HEK293 (cell line): ENCODE measurements at regions not wholly inside any gene's neighbourhood (a gene's known extent, or its start where the extent isn't known, plus 50 kb on each side); places are given as distances from the start of the nearest gene placed in this dataset.
A peak's percentile ranks its signal among the peaks of the same experiment; 100 is the strongest.

Experiments
- FEZF1 ChIP-seq: fragments of 450-650 bp; formaldehyde crosslinking; IDR thresholded peaks from 2 replicates; pipeline ENCODE4 v1.5.1; 2016; ENCODE audit warnings: missing biosample characterization, missing genetic modification characterization
- KLF17 ChIP-seq: fragments of 450-650 bp; formaldehyde crosslinking; IDR thresholded peaks from 2 replicates; pipeline ENCODE4 v1.5.1; 2016; ENCODE audit warnings: missing biosample characterization, missing genetic modification characterization
- MZF1 ChIP-seq: fragments of 450-650 bp; formaldehyde crosslinking; IDR thresholded peaks from 2 replicates; pipeline ENCODE4 v1.5.1; 2017; ENCODE audit warnings: missing biosample characterization, missing genetic modification characterization, borderline replicate concordance
- PRDM6 ChIP-seq: fragments of 450-650 bp; formaldehyde crosslinking; IDR thresholded peaks from 2 replicates; pipeline ENCODE4 v1.5.1; 2017; ENCODE audit warnings: missing biosample characterization, missing genetic modification characterization
- SP3 ChIP-seq: fragments of 450-650 bp; formaldehyde crosslinking; IDR thresholded peaks from 2 replicates; pipeline ENCODE4 v1.5.1; 2016; ENCODE audit warnings: missing biosample characterization, missing genetic modification characterization
- SP7 ChIP-seq: fragments of 450-650 bp; formaldehyde crosslinking; IDR thresholded peaks from 2 replicates; pipeline ENCODE4 v1.5.1; 2016; ENCODE audit warnings: missing biosample characterization, missing genetic modification characterization
- TCF7L2 ChIP-seq: IDR thresholded peaks from 2 replicates; pipeline ENCODE4 v1.6.1; 2011; ENCODE audit warnings: low read depth, mild to moderate bottlenecking, inconsistent platforms, low read length, moderate library complexity, borderline replicate concordance
- YY1 ChIP-seq: fragments of 450-650 bp; formaldehyde crosslinking; IDR thresholded peaks from 2 replicates; pipeline ENCODE4 v1.5.1; 2018; ENCODE audit warnings: missing biosample characterization, missing genetic modification characterization
- ZNF174 ChIP-seq: fragments of 450-650 bp; formaldehyde crosslinking; IDR thresholded peaks from 2 replicates; pipeline ENCODE4 v1.5.0; 2017; ENCODE audit warnings: missing biosample characterization, mild to moderate bottlenecking, missing genetic modification characterization
- ZNF24 ChIP-seq: fragments of 450-650 bp; formaldehyde crosslinking; IDR thresholded peaks from 2 replicates; pipeline ENCODE4 v1.5.1; 2016; ENCODE audit warnings: missing biosample characterization, missing genetic modification characterization
- ZNF280C ChIP-seq: fragments of 450-650 bp; formaldehyde crosslinking; IDR thresholded peaks from 2 replicates; pipeline ENCODE4 v1.5.1; 2016; ENCODE audit warnings: missing biosample characterization, missing genetic modification characterization
- ZNF433 ChIP-seq: fragments of 450-650 bp; formaldehyde crosslinking; IDR thresholded peaks from 2 replicates; pipeline ENCODE4 v1.5.1; 2016; ENCODE audit warnings: missing biosample characterization, missing genetic modification characterization, low read depth
- ZNF449 ChIP-seq: fragments of 450-650 bp; formaldehyde crosslinking; IDR thresholded peaks from 2 replicates; pipeline ENCODE4 v1.5.1; 2017; ENCODE audit warnings: missing biosample characterization, mild to moderate bottlenecking, missing genetic modification characterization, moderate library complexity
- ZNF501 ChIP-seq: fragments of 450-650 bp; formaldehyde crosslinking; IDR thresholded peaks from 2 replicates; pipeline ENCODE4 v1.5.1; 2016; ENCODE audit warnings: missing biosample characterization, missing genetic modification characterization
- ZNF600 ChIP-seq: fragments of 450-650 bp; formaldehyde crosslinking; IDR thresholded peaks from 2 replicates; pipeline ENCODE4 v1.5.1; 2016; ENCODE audit warnings: missing biosample characterization, missing genetic modification characterization
- ZNF621 ChIP-seq: fragments of 450-650 bp; formaldehyde crosslinking; IDR thresholded peaks from 2 replicates; pipeline ENCODE4 v1.5.1; 2017; ENCODE audit warnings: missing biosample characterization, missing genetic modification characterization
- ZNF629 ChIP-seq: fragments of 450-650 bp; formaldehyde crosslinking; IDR thresholded peaks from 2 replicates; pipeline ENCODE4 v1.5.1; 2017; ENCODE audit warnings: missing biosample characterization, missing genetic modification characterization
- ZNF664 ChIP-seq: fragments of 450-650 bp; formaldehyde crosslinking; IDR thresholded peaks from 2 replicates; pipeline ENCODE4 v1.5.1; 2016; ENCODE audit warnings: missing biosample characterization, missing genetic modification characterization
- ZNF692 ChIP-seq: fragments of 450-650 bp; formaldehyde crosslinking; IDR thresholded peaks from 2 replicates; pipeline ENCODE4 v1.5.1; 2016; ENCODE audit warnings: missing biosample characterization, missing genetic modification characterization
- ZNF777 ChIP-seq: fragments of 450-650 bp; formaldehyde crosslinking; IDR thresholded peaks from 2 replicates; pipeline ENCODE4 v1.5.1; 2017; ENCODE audit warnings: missing biosample characterization, missing genetic modification characterization, borderline replicate concordance
- ZNF785 ChIP-seq: fragments of 450-650 bp; formaldehyde crosslinking; IDR thresholded peaks from 2 replicates; pipeline ENCODE4 v1.5.1; 2016; ENCODE audit warnings: missing biosample characterization, missing genetic modification characterization
- ZNF830 ChIP-seq: fragments of 450-650 bp; IDR thresholded peaks from 2 replicates; pipeline ENCODE4 v1.5.0; 2018; ENCODE audit warnings: missing biosample characterization, missing genetic modification characterization, low read depth, mild to moderate bottlenecking, moderate library complexity
- ZNF837 ChIP-seq: fragments of 450-650 bp; formaldehyde crosslinking; IDR thresholded peaks from 2 replicates; pipeline ENCODE4 v1.5.1; 2016; ENCODE audit warnings: missing biosample characterization, missing genetic modification characterization
- TF ChIP-seq, protein P1 (sequence below): fragments of 450-650 bp; formaldehyde crosslinking; IDR thresholded peaks from 2 replicates; pipeline ENCODE4 v1.5.1; 2016; ENCODE audit warnings: missing biosample characterization, missing genetic modification characterization
- TF ChIP-seq, protein P2 (sequence below): fragments of 450-650 bp; formaldehyde crosslinking; IDR thresholded peaks from 2 replicates; pipeline ENCODE4 v1.5.1; 2016; ENCODE audit warnings: missing biosample characterization, missing genetic modification characterization
- TF ChIP-seq, protein P3 (sequence below): fragments of 450-650 bp; formaldehyde crosslinking; IDR thresholded peaks from 2 replicates; pipeline ENCODE4 v1.5.1; 2016; ENCODE audit warnings: missing biosample characterization, missing genetic modification characterization, low read depth

DNA sequence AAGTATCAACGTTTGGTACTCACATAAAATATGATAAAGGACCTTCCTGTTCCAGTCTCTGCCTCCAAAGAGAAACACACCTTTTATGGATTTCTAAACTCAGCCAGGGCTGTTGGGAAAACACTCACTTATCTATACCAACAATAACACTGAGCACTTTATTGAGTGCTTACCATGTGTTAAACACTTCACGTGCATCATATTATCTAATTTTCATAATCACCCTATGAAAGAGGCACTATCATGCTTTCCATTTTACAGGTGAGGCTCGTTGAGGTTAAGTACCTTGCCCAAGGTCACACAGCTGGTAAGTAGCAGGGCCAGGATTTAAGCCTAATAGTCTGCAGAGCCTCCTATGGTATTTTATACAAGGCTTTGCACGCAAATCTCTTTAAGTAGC lies 251.5 kb upstream of the SOX9 start (continued):
- TF ChIP-seq KLF17 (no peak), SP3 (tag by site-specific recombination) (no peak), MZF1 (tag by site-specific recombination) (no peak), ZNF24 (no peak), ZNF433 (tag by site-specific recombination) (no peak), ZNF449 (tag by site-specific recombination) (no peak), PRDM6 (peak; percentile 67), ZNF629 (tag by site-specific recombination) (no peak), ZNF664 (tag by site-specific recombination) (0 out of 2 replicates have a peak, but pooled peaks have one; percentile 14), ZNF837 (tag by site-specific recombination) (no peak), ZNF501 (tag by site-specific recombination) (no peak), ZNF830 (no peak), ZNF777 (tag by site-specific recombination) (no peak), ZNF621 (no peak), FEZF1 (tag by site-specific recombination) (peak; percentile 63), YY1 (no peak), ZNF280C (tag by site-specific recombination) (no peak), TCF7L2 (no peak), ZNF692 (tag by site-specific recombination) (no peak), ZNF785 (tag by site-specific recombination) (no peak), ZNF600 (no peak), SP7 (tag by site-specific recombination) (no peak), ZNF174 (tag by site-specific recombination) (no peak)
- TF ChIP-seq, protein P1, sequence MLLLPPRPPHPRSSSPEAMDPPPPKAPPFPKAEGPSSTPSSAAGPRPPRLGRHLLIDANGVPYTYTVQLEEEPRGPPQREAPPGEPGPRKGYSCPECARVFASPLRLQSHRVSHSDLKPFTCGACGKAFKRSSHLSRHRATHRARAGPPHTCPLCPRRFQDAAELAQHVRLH (tag by site-specific recombination): peak; percentile 53; the same call in 1 of the 2 replicates
- TF ChIP-seq, protein P2, sequence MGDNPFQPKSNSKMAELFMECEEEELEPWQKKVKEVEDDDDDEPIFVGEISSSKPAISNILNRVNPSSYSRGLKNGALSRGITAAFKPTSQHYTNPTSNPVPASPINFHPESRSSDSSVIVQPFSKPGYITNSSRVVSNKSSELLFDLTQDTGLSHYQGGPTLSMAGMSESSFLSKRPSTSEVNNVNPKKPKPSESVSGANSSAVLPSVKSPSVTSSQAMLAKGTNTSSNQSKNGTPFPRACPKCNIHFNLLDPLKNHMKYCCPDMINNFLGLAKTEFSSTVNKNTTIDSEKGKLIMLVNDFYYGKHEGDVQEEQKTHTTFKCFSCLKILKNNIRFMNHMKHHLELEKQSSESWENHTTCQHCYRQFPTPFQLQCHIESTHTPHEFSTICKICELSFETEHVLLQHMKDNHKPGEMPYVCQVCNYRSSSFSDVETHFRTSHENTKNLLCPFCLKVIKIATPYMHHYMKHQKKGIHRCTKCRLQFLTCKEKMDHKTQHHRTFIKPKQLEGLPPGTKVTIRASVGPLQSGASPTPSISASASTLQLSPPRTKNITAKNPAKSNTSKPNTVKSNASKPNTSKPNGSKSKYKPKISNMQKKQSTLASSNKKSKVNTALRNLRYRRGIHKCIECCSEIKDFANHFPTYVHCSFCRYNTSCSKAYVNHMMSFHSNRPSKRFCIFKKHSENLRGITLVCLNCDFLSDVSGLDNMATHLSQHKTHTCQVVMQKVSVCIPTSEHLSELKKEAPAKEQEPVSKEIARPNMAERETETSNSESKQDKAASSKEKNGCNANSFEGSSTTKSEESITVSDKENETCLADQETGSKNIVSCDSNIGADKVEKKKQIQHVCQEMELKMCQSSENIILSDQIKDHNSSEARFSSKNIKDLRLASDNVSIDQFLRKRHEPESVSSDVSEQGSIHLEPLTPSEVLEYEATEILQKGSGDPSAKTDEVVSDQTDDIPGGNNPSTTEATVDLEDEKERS (tag by site-specific recombination): no peak
- TF ChIP-seq, protein P3, sequence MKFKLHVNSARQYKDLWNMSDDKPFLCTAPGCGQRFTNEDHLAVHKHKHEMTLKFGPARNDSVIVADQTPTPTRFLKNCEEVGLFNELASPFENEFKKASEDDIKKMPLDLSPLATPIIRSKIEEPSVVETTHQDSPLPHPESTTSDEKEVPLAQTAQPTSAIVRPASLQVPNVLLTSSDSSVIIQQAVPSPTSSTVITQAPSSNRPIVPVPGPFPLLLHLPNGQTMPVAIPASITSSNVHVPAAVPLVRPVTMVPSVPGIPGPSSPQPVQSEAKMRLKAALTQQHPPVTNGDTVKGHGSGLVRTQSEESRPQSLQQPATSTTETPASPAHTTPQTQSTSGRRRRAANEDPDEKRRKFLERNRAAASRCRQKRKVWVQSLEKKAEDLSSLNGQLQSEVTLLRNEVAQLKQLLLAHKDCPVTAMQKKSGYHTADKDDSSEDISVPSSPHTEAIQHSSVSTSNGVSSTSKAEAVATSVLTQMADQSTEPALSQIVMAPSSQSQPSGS (tag by site-specific recombination): no peak
